GM21576 (cell line): ENCODE measurements at regions not wholly inside any gene's neighbourhood (a gene's known extent, or its start where the extent isn't known, plus 50 kb on each side); places are given as distances from the start of the nearest gene placed in this dataset.
A peak's percentile ranks its signal among the peaks of the same experiment; 100 is the strongest.

ENCODE experiments used
- ATAC-seq: cut with Tn5 transposase; IDR thresholded peaks from one replicate; pipeline ENCODE4 v1.9.1; 2021; ENCODE audit warnings: mild to moderate bottlenecking, moderate library complexity; ENCODE audit not compliant: unreplicated experiment

GRCh38 chr7:119348491-119348890 lies 924.5 kb upstream of the KCND2 start:
- ATAC-seq, result no peak

- ATAC-seq, result no peak
Measured at GRCh38 chr7:119350334-119350733, 922.6 kb upstream of the KCND2 start.

GRCh38 chr7:119351320-119351719 lies 921.7 kb upstream of the KCND2 start:
- ATAC-seq, result no peak

- ATAC-seq, result no peak
Measured at GRCh38 chr7:119374436-119374835, 898.5 kb upstream of the KCND2 start.

- no peak for ATAC-seq
Measured at GRCh38 chr7:119377861-119378260, 895.1 kb upstream of the KCND2 start.

- ATAC-seq, result no peak
Measured at GRCh38 chr7:119382726-119383125, 890.2 kb upstream of the KCND2 start.

GRCh38 chr7:119395024-119395423 lies 878.0 kb upstream of the KCND2 start:
- no peak for ATAC-seq

- peak; percentile 86 for ATAC-seq
Measured at GRCh38 chr7:119397156-119397555, 875.8 kb upstream of the KCND2 start.

GRCh38 chr7:119408596-119408995 lies 864.4 kb upstream of the KCND2 start:
- ATAC-seq, result no peak

- no peak for ATAC-seq
Measured at GRCh38 chr7:119413314-119413805, 859.6 kb upstream of the KCND2 start.

- no peak for ATAC-seq
Measured at GRCh38 chr7:119415682-119416081, 857.3 kb upstream of the KCND2 start.

GRCh38 chr7:119421657-119422056 lies 851.3 kb upstream of the KCND2 start:
- ATAC-seq, result no peak

GRCh38 chr7:119436882-119437281 lies 836.1 kb upstream of the KCND2 start:
- no peak for ATAC-seq

- ATAC-seq, result no peak
Measured at GRCh38 chr7:119438315-119438714, 834.7 kb upstream of the KCND2 start.

- ATAC-seq, result no peak
Measured at GRCh38 chr7:119439192-119439591, 833.8 kb upstream of the KCND2 start.

GRCh38 chr7:119452401-119452800 lies 820.6 kb upstream of the KCND2 start:
- no peak for ATAC-seq

GRCh38 chr7:119465798-119466305 lies 807.1 kb upstream of the KCND2 start:
- ATAC-seq, result no peak

GRCh38 chr7:119472408-119473038 lies 800.5 kb upstream of the KCND2 start:
- ATAC-seq, result no peak

- peak; percentile 76 for ATAC-seq
Measured at GRCh38 chr7:119482209-119482608, 790.8 kb upstream of the KCND2 start.

- ATAC-seq, result no peak
Measured at GRCh38 chr7:119482671-119483070, 790.3 kb upstream of the KCND2 start.

GRCh38 chr7:119483364-119483763 lies 789.6 kb upstream of the KCND2 start:
- ATAC-seq, result no peak

GRCh38 chr7:119514326-119514725 lies 758.6 kb upstream of the KCND2 start:
- ATAC-seq, result no peak

- ATAC-seq, result no peak
Measured at GRCh38 chr7:119515214-119515613, 757.8 kb upstream of the KCND2 start.
